HepG2 (cell line): ENCODE measurements at regions not wholly inside any gene's neighbourhood (a gene's known extent, or its start where the extent isn't known, plus 50 kb on each side); places are given as distances from the start of the nearest gene placed in this dataset.

ENCODE experiments used
- ATAC-seq: fragments of 200-7000 bp; cut with Tn5 transposase; 3 replicates; pipeline ENCODE4 v1.9.1; 2020; ENCODE audit warnings: mild to moderate bottlenecking, moderate library complexity
- BruUV-seq: library from RNA; stranded (reverse); fragments of 400-500 nt; replicated peaks from 2 replicates; lab custom pipeline; 2021; lab: Mats Ljungman, UMichigan
- CTCF ChIA-PET: fragments of 300-600 bp; formaldehyde crosslinking; extraction: SDS; loops from one replicate; lab custom pipeline; 2021; ENCODE audit warnings: low total read pairs, inconsistent platforms, low intra/inter-chr PET ratio; lab: Yijun Ruan, JAX
- POLR2A ChIA-PET: fragments of 350-600 bp; sonication (Branson Sonifier 250); formaldehyde crosslinking; loops from one replicate; lab custom pipeline; 2020; ENCODE audit warnings: antibody characterized with exemption, inconsistent platforms; lab: Yijun Ruan, JAX
- DNase-seq: peaks from one replicate; pipeline ENCODE4 v3.0.0-alpha.2; 2015; ENCODE audit warnings: low spot score
- FAIRE-seq: peaks from 3 replicates; lab custom pipeline; 2011; peaks lifted over from hg19 to GRCh38; lab: Jason Lieb, UNC
- H2AFZ ChIP-seq: one replicate; pipeline ENCODE4 v1.6.1; 2011; ENCODE audit warnings: low read length, inconsistent platforms
- H3K27ac ChIP-seq: fragments of 300-600 bp; 3 replicates; pipeline ENCODE4 v1.8.0; 2011; ENCODE audit warnings: mixed run types, mild to moderate bottlenecking, mixed read lengths, low read length, inconsistent platforms; ENCODE audit not compliant: insufficient read depth; ENCODE audit errors: extremely low read length
- H3K27me3 ChIP-seq, 2 experiments: fragments of 200-600 bp in 1 of 2; 2 replicates in 1 of 2; 3 replicates in 1 of 2; pipeline versions ENCODE4 v1.6.0 to v1.8.0; 2011; ENCODE audit warnings: low read length in 2 of 2, mild to moderate bottlenecking in 2 of 2, moderate library complexity in 2 of 2, inconsistent platforms in 1 of 2; ENCODE audit not compliant: insufficient read depth in 2 of 2, control insufficient read depth in 1 of 2
- H3K36me3 ChIP-seq, 2 experiments: fragments of 200-600 bp in 1 of 2; replicated peaks in 1 of 2; 2 replicates in 1 of 2; 3 replicates in 1 of 2; pipeline versions ENCODE4 v1.5.1 to v1.8.0; 2011; ENCODE audit warnings: low read length in 2 of 2, inconsistent platforms in 1 of 2; ENCODE audit not compliant: insufficient read depth in 2 of 2, control insufficient read depth in 1 of 2
- H3K4me1 ChIP-seq: 2 replicates; pipeline ENCODE4 v1.5.1; 2012; ENCODE audit warnings: low read length, inconsistent platforms; ENCODE audit not compliant: insufficient read depth
- H3K4me2 ChIP-seq: 2 replicates; pipeline ENCODE4 v1.6.0; 2011; ENCODE audit warnings: low read depth, low read length, inconsistent platforms
- H3K4me3 ChIP-seq, 3 experiments: fragments of 200-600 bp in 1 of 3; sonication (generic), shearing (Covaris generic) in 1 of 3; replicated peaks in 1 of 3; 2 replicates each; pipeline ENCODE4 v1.5.1; 2011 to 2016; ENCODE audit warnings: low read length in 3 of 3, inconsistent platforms in 2 of 3, low read depth in 2 of 3, mild to moderate bottlenecking in 2 of 3, control low read depth in 1 of 3, mixed read lengths in 1 of 3; ENCODE audit not compliant: insufficient read depth in 1 of 3
- H3K79me2 ChIP-seq: one replicate; pipeline ENCODE4 v1.6.1; 2011; ENCODE audit warnings: low read length, inconsistent platforms; ENCODE audit not compliant: insufficient read depth
- H3K9ac ChIP-seq: 2 replicates; pipeline ENCODE4 v1.6.0; 2011; ENCODE audit warnings: mild to moderate bottlenecking, low read depth, low read length, inconsistent platforms; ENCODE audit not compliant: insufficient read depth
- H3K9me3 ChIP-seq: 2 replicates; pipeline ENCODE4 v1.5.1; 2012; ENCODE audit warnings: mild to moderate bottlenecking, low read length
- H4K20me1 ChIP-seq: 2 replicates; pipeline ENCODE4 v1.6.0; 2011; ENCODE audit warnings: inconsistent platforms, mild to moderate bottlenecking, low read length, moderate library complexity; ENCODE audit not compliant: insufficient read depth
- NFIB ChIP-seq: sonication (generic); formaldehyde crosslinking; IDR thresholded peaks from 2 replicates; pipeline ENCODE4 v1.9.0; 2021; ENCODE audit warnings: missing genetic modification reagents, mild to moderate bottlenecking, borderline replicate concordance
- PHF20 ChIP-seq: sonication (generic); formaldehyde crosslinking; IDR thresholded peaks from 2 replicates; pipeline ENCODE4 v1.5.0; 2020; ENCODE audit warnings: mild to moderate bottlenecking, missing genetic modification reagents
- PHF5A ChIP-seq: IDR thresholded peaks from one replicate; pipeline ENCODE4 v1.6.1; 2018; ENCODE audit warnings: low read depth, missing genetic modification reagents; ENCODE audit not compliant: unreplicated experiment
- RBM22 ChIP-seq: fragments of 200-400 bp; formaldehyde crosslinking; optimal IDR thresholded peaks from 2 replicates; pipeline ENCODE3; 2017; ENCODE audit warnings: mild to moderate bottlenecking, low read length, moderate library complexity
- TSC22D2 ChIP-seq: sonication (generic); formaldehyde crosslinking; IDR thresholded peaks from 2 replicates; pipeline ENCODE4 v1.5.1; 2020; ENCODE audit warnings: missing genetic modification reagents, mild to moderate bottlenecking, borderline replicate concordance
- ZNF460 ChIP-seq: sonication (generic); formaldehyde crosslinking; IDR thresholded peaks from 2 replicates; pipeline ENCODE4 v1.5.1; 2020; ENCODE audit warnings: missing genetic modification reagents, mild to moderate bottlenecking, borderline replicate concordance
- ZNF468 ChIP-seq: sonication (generic); formaldehyde crosslinking; IDR thresholded peaks from 2 replicates; pipeline ENCODE4 v1.8.0; 2022; ENCODE audit warnings: mild to moderate bottlenecking, moderate library complexity, missing genetic modification reagents
- ZNF570 ChIP-seq: sonication (generic); formaldehyde crosslinking; IDR thresholded peaks from 2 replicates; pipeline ENCODE4 v1.4.0; 2020; ENCODE audit warnings: mild to moderate bottlenecking, missing genetic modification reagents, borderline replicate concordance
- WGBS: methylation state at CpG from one replicate; pipeline ENCODE4 v1.1.6; 2017; ENCODE audit warnings: low lambda C conversion rate; 5-methylcytosine and 5-hydroxymethylcytosine counted together
- in situ Hi-C: cut with HindIII; loops from 2 replicates; pipeline ENCODE4 v1.10.0; 2017; ENCODE audit warnings: low pct_unique_long_range_greater_than_20kb; ENCODE audit not compliant: extremely low pct_ligation_motif_present
- intact Hi-C: fragments of 100-400 bp; cut with micrococcal nuclease; formaldehyde crosslinking; loops from one replicate; pipeline ENCODE4 v1.10.0; 2022; ENCODE audit not compliant: unreplicated experiment
- TF ChIP-seq, protein P1 (sequence below): sonication (generic); formaldehyde crosslinking; conservative IDR thresholded peaks from 2 replicates; pipeline ENCODE4 v1.4.0; 2020; ENCODE audit warnings: missing genetic modification reagents
- TF ChIP-seq, protein P2 (sequence below): sonication (generic); formaldehyde crosslinking; IDR thresholded peaks from 2 replicates; pipeline ENCODE4 v1.5.1; 2020; ENCODE audit warnings: mild to moderate bottlenecking, moderate library complexity, missing genetic modification reagents
- TF ChIP-seq, protein P3 (sequence below): sonication (generic); formaldehyde crosslinking; IDR thresholded peaks from 2 replicates; pipeline ENCODE4 v1.9.0; 2021; ENCODE audit warnings: missing genetic modification reagents, borderline replicate concordance
- TF ChIP-seq, protein P4 (sequence below): sonication (generic); formaldehyde crosslinking; conservative IDR thresholded peaks from 2 replicates; pipeline ENCODE4 v1.4.0; 2020; ENCODE audit warnings: missing genetic modification reagents
- TF ChIP-seq, protein P5 (sequence below): sonication (generic); formaldehyde crosslinking; IDR thresholded peaks from 2 replicates; pipeline ENCODE4 v1.4.0; 2020; ENCODE audit warnings: missing genetic modification reagents
- TF ChIP-seq, protein P6 (sequence below): sonication (generic); formaldehyde crosslinking; conservative IDR thresholded peaks from 2 replicates; pipeline ENCODE4 v1.5.0; 2020; ENCODE audit warnings: missing genetic modification reagents

DNA sequence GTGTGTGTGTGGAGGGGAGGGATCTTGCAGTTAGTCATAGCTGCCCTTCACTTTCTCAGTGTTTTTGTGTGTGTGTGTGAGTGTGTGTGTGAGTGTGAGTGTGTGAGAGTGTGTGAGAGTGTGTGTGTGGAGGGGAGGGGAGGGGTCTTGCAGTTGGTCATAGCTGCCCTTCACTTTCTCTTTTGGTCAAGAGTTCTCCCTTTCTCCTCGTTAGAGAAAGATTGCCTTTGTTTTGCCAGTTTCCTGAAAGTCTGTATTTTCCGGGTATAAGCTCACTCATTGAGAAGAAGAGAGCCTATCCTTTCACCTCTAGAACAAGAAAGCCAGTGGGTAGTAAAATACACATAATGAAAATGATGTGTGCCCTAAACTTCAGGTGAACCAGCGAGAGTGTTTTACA, 75.2 kb upstream of the ENPP6 start:
- Histone ChIP-seq H3K4me1 (peaks cover 46% of the 10 kb centered on the region), H2AFZ (no peak overlapping the region), H3K4me2 (no peak overlapping the region), H4K20me1 (no peaks in the 10 kb centered on the region), H3K36me3 (no peaks in the 10 kb centered on the region), H3K9me3 (peaks cover 6% of the 10 kb centered on the region), H3K27me3 (no peaks in the 10 kb centered on the region), H3K9ac (no peak overlapping the region), H3K79me2 (no peaks in the 10 kb centered on the region), H3K27ac (no peak overlapping the region), H3K4me3 (no peak overlapping the region)
- in situ Hi-C loops (no loop called here), intact Hi-C loops (no loop called here)
- ChIA-PET POLR2A (no interaction called here), CTCF (no interaction called here)
- 65% methylated on average over 3 of the region's 3 CpGs for WGBS
- BruUV-seq = no TSS peak
- ATAC-seq = no peak
- no peak for DNase-seq
- no peak for FAIRE-seq
- TF ChIP-seq, protein P1, sequence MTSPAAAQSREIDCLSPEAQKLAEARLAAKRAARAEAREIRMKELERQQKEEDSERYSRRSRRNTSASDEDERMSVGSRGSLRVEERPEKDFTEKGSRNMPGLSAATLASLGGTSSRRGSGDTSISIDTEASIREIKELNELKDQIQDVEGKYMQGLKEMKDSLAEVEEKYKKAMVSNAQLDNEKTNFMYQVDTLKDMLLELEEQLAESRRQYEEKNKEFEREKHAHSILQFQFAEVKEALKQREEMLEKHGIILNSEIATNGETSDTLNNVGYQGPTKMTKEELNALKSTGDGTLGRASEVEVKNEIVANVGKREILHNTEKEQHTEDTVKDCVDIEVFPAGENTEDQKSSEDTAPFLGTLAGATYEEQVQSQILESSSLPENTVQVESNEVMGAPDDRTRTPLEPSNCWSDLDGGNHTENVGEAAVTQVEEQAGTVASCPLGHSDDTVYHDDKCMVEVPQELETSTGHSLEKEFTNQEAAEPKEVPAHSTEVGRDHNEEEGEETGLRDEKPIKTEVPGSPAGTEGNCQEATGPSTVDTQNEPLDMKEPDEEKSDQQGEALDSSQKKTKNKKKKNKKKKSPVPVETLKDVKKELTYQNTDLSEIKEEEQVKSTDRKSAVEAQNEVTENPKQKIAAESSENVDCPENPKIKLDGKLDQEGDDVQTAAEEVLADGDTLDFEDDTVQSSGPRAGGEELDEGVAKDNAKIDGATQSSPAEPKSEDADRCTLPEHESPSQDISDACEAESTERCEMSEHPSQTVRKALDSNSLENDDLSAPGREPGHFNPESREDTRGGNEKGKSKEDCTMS (CRISPR knock-in tag) = no peak
- TF ChIP-seq ZNF460 (no peak), NFIB (CRISPR knock-in tag) (no peak), PHF5A (CRISPR knock-in tag) (no peak), TSC22D2 (CRISPR knock-in tag) (no peak), ZNF468 (CRISPR knock-in tag) (no peak), PHF20 (CRISPR knock-in tag) (no peak), RBM22 (no peak), ZNF570 (no peak)
- TF ChIP-seq, protein P2, sequence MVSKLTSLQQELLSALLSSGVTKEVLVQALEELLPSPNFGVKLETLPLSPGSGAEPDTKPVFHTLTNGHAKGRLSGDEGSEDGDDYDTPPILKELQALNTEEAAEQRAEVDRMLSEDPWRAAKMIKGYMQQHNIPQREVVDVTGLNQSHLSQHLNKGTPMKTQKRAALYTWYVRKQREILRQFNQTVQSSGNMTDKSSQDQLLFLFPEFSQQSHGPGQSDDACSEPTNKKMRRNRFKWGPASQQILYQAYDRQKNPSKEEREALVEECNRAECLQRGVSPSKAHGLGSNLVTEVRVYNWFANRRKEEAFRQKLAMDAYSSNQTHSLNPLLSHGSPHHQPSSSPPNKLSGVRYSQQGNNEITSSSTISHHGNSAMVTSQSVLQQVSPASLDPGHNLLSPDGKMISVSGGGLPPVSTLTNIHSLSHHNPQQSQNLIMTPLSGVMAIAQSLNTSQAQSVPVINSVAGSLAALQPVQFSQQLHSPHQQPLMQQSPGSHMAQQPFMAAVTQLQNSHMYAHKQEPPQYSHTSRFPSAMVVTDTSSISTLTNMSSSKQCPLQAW = no peak
- TF ChIP-seq, protein P3, sequence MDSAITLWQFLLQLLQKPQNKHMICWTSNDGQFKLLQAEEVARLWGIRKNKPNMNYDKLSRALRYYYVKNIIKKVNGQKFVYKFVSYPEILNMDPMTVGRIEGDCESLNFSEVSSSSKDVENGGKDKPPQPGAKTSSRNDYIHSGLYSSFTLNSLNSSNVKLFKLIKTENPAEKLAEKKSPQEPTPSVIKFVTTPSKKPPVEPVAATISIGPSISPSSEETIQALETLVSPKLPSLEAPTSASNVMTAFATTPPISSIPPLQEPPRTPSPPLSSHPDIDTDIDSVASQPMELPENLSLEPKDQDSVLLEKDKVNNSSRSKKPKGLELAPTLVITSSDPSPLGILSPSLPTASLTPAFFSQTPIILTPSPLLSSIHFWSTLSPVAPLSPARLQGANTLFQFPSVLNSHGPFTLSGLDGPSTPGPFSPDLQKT = no peak
- TF ChIP-seq, protein P4, sequence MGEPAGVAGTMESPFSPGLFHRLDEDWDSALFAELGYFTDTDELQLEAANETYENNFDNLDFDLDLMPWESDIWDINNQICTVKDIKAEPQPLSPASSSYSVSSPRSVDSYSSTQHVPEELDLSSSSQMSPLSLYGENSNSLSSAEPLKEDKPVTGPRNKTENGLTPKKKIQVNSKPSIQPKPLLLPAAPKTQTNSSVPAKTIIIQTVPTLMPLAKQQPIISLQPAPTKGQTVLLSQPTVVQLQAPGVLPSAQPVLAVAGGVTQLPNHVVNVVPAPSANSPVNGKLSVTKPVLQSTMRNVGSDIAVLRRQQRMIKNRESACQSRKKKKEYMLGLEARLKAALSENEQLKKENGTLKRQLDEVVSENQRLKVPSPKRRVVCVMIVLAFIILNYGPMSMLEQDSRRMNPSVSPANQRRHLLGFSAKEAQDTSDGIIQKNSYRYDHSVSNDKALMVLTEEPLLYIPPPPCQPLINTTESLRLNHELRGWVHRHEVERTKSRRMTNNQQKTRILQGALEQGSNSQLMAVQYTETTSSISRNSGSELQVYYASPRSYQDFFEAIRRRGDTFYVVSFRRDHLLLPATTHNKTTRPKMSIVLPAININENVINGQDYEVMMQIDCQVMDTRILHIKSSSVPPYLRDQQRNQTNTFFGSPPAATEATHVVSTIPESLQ (CRISPR knock-in tag) = no peak
- TF ChIP-seq, protein P5, sequence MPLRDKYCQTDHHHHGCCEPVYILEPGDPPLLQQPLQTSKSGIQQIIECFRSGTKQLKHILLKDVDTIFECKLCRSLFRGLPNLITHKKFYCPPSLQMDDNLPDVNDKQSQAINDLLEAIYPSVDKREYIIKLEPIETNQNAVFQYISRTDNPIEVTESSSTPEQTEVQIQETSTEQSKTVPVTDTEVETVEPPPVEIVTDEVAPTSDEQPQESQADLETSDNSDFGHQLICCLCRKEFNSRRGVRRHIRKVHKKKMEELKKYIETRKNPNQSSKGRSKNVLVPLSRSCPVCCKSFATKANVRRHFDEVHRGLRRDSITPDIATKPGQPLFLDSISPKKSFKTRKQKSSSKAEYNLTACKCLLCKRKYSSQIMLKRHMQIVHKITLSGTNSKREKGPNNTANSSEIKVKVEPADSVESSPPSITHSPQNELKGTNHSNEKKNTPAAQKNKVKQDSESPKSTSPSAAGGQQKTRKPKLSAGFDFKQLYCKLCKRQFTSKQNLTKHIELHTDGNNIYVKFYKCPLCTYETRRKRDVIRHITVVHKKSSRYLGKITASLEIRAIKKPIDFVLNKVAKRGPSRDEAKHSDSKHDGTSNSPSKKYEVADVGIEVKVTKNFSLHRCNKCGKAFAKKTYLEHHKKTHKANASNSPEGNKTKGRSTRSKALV = no peak
- TF ChIP-seq, protein P6, sequence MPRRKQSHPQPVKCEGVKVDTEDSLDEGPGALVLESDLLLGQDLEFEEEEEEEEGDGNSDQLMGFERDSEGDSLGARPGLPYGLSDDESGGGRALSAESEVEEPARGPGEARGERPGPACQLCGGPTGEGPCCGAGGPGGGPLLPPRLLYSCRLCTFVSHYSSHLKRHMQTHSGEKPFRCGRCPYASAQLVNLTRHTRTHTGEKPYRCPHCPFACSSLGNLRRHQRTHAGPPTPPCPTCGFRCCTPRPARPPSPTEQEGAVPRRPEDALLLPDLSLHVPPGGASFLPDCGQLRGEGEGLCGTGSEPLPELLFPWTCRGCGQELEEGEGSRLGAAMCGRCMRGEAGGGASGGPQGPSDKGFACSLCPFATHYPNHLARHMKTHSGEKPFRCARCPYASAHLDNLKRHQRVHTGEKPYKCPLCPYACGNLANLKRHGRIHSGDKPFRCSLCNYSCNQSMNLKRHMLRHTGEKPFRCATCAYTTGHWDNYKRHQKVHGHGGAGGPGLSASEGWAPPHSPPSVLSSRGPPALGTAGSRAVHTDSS (CRISPR knock-in tag) = no peak
